NCI-H1417 (cell line): ENCODE measurements at regions not wholly inside any gene's neighbourhood (a gene's known extent, or its start where the extent isn't known, plus 50 kb on each side); places are given as distances from the start of the nearest gene placed in this dataset.
A peak's percentile ranks its signal among the peaks of the same experiment; 100 is the strongest.

ENCODE experiments used
- DNase-seq, 3 experiments: peaks; one replicate each; lab custom pipeline; 2025; lab: John Stamatoyannopoulos, UW

DNA sequence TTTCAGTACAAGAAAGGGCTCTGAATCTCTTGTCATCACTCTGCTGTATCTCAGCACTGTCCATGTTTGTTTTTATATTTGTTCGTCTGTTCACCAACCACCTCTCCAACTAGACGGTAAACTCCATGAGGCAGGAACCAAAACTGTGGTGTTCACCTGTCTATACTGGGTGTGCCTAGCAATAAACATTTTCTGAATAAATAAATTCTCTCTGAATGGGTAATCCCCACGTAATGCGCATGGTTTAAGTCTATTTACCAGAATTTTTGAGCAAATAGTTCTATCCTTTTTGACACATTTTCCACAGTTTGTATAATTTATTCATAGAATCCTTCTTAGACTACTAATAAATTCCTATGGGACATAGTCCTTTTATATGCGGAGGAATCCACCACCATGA is 400.6 kb upstream of the CFAP20DC start:
- DNase-seq: no peak

DNA sequence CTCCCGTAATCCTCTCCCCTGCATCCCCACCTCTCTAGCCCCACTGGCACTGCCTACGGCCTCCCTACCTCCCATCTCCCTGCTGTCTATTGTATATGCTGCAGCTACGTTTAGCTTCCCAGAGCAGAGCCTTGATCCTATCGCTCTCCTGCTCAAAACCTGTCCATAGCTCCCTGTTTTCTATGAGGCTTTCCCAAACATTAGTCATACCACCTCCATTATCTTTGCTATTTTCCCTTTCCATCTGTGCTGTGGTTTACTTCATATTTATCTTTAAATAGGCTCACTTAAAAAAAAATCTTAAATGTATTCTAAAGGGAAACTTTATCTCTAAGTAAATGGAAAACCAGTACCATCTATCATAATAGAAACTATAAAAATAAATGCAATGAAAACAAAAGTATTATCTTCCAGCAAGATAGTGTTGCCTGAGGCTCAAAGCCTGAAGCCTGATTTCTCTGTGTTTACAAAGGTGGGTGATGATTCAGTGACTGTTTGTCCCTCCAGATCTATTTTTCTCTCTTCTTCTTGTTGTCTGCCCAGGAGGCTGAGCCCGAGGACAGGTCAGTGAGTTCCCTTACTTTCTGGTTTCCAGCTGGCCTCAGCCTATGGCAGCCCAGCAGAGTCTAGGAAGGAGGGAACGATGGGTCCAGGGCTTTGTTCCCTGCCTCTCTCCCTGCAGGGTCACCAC is 397.1 kb upstream of the CFAP20DC start:
- peak in 1 of 3 experiments; percentile 3 for DNase-seq

DNA sequence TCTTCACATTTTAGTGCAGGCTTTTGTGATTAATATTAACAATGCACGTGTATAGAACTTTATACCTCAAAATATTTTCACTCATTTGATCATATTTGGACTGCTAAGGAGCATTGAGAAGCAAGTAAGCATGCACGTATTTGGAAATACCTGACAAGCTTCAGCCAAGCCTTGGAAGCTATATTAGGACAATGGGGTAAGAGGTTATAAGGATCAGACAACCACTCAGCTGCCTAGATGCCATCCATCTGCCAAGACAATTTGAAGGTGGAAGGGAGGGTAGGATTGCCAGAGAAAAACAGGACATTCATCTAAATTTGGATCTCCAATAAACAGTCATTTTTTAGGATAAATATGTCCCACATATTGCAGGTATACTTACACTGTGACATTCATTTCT is 394.9 kb upstream of the CFAP20DC start:
- DNase-seq: no peak

DNA sequence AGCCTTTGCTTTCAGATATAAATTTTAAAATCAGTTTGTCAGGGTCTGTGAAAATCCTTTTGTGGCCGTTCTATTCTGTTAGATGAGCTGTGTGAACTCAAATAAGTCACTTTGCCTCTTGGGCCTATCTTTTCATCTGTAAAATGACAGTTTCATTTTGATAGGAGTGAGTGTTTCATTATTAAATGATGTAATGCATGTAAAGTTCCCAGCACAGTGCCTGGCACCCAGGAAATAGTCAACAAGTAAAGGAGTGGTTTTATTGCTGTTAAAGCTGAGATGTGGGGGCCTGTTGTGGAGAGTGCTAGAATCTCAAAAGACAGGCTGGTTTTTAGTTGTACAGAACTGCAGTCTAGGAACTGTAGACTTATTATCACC is 394.5 kb upstream of the CFAP20DC start:
- no peak for DNase-seq

DNA sequence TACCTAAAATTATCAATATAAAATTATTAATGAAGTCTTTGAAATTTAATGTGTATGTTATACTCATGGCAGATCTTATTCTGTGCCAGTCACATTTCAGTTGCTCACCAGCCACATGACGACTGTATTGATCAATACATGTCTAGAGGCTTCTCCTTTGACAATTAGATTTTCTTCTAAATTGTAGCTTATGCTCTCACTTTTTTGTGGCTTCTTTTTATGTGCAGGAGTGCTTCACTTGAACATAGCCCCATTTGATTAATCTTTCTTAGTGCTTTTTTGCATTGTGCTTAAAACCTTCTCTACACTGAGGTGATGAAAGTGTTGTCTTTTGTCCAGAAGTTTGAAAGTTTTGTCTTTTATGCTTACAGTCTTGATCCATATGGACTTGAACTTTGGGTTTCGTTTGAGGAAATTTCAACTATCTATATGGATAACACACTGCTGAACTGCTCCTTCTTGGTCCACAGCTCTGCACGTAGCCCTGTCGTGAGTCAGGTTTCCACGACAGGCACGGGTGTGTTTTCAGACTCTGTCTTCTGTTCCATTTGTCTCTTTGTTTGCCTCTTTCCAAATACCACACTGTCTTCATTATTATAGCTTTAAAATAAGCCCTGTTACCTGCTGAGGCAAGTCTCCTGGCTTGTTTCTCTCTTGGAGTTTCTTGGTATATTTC is 393.9 kb upstream of the CFAP20DC start:
- DNase-seq: no peak

DNA sequence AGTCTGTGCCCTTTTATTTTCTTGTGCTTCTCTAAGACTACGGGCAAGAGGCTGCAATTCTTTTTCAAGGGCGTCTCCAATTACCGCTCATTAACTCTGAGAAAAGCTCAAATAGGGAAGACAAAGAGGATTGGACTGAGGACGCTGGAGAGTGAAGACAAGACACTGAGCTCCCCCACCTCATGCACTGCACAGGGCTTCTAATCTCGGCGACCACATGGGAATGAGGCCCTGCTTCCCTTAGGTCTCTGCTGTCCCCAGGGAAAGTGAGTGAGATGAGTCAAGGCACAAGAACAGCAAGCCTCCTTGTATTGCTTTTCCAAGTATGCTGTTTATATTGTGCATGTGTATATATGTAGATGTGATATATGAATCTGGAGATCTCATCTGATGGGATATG is 392.2 kb upstream of the CFAP20DC start:
- DNase-seq: peak in 2 of 3 experiments; percentile 4 to 9

DNA sequence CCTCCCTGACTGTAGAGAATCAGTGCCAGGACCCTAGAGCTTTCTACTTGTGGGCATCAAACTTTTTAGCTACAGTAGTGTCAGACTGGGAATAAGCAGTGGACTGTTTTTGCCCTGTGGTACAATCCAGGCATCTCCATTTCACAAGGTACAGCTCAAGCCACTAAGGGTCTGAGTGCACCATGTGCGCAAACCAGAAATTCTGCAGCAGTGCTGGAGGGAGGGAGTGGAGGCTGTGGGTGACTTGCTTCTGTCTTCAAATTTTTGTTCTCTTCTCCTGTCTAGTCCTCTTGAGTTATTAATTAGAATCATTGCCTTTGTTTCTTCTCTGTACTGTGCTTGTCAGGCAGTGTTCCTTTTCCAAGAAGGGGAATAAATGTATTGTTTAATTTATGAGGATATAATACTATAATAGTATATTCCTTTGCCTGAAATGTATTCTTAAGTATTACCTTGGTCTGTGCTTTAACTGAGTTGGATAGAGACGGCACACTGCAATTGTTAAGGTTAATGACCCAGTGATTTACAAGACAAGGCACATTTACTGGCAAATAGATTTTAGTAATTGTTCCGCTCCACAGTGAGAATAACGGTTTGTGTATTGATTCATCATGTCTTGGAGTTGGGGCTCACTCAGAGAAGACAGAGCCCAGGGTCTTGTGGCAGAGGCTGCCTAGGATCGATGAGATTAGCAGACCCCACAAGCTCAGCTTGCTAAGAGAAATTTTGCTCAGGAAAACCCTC is 390.6 kb upstream of the CFAP20DC start:
- peak in 2 of 3 experiments; percentile 5 to 50 for DNase-seq

DNA sequence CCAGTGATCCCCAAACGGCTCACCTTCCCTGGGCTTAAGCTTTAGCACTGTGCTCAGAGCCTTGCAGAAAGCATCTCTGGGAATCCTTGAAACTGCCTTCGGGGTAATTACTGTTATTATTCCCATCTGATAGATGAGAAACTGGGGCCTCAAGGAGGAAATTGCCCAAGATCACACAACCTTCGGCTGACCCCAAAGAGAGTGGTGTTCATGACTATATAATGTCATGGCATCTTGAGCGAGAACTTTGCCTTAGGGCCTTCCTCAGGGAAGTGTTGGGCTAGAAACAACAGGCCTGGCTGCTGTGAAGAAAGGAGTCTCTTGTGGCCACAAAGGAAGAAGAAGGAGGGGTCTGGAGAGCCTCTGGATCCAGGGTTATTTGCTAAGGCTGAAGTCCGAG is 388.7 kb upstream of the CFAP20DC start:
- DNase-seq: no peak

DNA sequence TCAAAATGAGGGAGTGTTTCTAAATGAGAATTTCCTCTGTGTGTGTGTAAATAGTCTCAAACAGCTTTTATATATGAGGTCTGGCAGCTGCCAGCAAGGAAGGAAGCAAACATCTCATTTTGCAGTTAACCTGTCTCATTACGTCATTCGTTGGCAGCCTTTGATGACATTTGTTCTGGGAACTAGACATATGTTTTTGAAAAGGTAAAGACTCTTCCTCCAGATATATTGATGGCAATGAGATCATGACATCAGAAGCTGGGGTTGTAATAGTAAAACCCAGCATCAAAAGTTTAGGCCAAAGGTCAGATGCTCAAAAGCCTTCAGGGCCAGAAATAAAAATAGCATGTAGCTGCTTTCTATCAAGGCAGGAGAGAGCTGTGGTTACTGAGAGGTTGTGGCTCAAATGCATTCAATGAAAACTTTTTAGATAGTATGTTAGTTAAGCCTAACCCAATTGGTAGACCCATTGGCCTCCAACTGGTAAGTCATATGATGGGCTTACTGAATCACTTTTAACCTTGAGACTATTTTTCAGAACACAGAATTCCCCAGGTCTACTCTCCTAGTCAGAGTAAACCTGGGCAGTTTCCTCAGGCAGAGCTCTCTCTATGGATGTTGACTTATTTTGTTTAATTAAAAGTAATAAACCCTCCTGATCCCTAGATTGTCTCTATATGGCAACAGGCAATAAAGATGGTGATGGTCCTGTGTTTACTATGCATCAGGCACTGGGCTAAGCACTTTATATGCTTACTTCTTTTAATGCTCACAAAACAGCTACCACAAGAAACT is 386.5 kb upstream of the CFAP20DC start:
- peak in 1 of 3 experiments; percentile 16 for DNase-seq

DNA sequence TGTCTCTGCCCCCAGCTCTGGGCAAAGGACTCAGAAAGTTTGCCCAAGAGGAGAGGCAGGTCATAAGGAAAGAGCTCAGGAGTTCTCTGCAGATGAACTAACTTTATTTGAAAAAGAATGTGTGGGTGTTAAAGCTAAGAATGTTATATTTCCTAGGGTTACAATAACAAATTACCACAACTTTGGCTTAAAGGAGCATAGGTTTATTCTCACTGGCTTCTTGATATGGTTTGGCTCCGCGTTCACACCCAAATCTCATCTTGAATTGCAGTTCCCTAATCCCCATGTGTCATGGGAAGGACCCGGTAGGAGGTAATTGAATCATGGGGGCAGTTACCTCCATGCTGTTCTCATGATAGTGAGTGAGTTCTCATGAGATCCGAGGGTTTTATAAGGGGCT is 383.7 kb upstream of the CFAP20DC start:
- no peak for DNase-seq

DNA sequence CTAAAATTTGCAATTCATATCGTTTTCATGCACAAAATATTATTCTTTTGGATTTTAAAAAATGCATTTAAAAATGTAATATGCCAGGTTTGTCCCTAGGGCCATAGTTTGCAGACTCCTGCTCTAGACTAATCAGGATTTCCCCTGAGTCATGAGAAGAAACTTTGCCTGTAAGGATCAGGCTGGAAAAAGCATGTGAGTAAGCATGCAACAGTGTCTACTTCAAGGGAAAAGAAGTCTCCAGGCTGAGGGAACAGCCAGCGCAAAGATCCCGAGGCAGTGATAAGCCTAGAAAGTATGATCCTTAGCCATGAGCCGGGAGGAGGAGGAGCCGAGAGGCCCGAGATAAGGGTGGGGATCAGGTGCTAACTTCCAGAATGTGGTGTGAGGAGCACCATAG is 382.8 kb upstream of the CFAP20DC start:
- no peak for DNase-seq

DNA sequence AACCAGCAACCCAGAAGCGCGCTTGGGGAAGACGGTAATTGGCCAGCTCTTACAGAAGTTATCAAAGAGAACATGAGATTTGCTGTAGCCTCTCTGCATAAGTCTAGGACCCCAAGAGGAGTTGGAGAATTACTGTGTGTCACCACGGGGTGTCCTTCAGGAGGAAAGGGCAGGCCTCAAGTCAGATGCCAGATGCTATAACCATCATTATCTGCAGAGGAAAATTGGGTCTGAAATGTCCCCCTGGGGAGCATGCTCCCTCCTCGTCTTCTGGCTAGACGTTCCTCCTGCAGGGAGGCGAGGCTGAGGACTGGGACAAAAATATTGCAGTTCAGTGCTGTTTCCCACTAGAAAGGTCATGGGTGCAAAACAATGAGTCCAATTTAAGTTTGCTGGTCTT is 380.5 kb upstream of the CFAP20DC start:
- no peak for DNase-seq

DNA sequence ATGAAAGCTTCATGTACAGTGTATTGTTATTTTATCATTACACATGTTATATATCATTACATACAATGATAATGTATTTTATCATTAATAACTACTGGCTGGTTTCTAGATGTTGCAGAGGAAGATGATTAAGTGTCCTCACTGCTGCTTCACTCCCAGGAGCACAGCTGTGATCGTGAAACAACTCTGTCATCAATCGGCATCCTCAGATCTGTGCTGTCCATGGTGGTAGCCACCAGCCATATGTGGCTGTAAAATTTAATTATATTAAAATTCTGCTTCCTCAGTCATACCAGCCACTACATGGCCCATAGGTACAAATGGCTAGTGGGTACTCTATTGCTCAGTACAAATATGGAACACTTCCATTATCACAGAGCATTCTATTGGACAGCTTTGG is 379.4 kb upstream of the CFAP20DC start:
- DNase-seq: no peak

DNA sequence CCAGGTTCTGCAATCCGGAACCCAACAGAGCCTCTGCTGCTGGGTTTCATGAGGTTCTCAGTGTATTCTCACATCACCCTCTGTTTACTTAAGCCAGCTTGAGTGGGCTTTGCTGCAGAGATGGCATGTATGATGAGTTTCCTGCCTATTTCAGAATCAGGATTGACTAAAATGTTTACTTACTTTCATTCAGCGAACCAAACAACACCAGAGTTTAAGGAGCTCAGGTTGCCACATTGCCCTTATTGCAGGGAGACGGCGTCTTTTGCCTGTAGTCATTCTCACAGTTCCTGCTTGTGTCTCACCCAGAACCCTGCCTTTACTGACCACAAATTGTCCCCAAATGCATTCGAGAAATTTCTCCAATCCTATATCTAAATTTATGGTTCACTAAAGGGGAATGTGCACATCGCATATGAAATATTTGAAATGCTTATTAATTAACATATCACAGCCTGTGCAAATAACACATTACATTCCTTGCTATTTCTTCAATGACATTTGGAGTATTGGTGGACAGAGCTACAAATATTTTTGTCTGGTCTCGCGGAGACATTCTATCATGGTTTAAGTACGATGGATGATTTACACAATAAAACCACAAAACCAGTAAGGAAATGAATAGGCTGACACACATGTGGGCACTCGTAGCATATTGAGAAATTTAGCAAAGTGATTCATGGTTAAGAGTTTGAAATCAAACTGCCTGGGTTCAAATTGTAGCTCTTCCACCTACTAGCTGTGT is 377.2 kb upstream of the CFAP20DC start:
- no peak for DNase-seq

DNA sequence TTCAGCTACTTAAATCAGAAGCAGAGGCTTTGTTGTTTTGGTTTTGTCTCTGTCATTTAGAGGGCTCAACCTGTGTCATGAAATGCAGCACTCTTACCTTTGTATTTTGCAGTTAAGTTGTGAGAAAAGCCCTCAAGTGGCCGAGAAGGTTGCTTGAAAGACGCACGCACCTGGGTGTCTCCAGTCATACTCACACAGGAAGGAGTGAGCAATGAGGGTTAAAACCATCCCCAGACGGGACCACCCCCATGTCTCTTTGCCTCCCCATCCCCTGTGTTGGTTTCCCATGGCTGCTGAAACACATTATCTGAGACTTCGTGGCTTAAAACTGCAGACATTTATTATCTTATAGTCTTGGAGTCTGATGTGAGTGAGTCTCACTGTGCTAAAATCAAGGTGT is 376.1 kb upstream of the CFAP20DC start:
- DNase-seq: no peak

DNA sequence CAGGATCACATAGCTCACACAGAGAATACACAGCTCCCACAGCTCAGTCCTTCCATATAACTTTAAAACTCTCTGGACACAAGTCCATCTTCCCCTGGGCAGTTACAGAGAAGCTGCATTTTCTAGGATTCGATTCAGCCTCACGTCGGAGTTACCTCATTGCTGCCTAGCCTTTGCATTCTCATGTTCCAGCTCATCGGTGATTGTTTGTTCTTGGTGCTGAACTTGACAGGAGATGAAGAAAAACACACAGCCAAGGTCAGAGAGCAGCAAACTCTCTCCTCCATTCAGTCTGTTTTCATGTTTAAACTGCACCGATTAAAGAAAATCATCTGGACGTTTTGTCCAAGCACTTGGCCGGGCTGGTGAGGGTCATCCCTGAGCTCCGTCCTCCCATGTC is 375.5 kb upstream of the CFAP20DC start:
- DNase-seq: no peak

DNA sequence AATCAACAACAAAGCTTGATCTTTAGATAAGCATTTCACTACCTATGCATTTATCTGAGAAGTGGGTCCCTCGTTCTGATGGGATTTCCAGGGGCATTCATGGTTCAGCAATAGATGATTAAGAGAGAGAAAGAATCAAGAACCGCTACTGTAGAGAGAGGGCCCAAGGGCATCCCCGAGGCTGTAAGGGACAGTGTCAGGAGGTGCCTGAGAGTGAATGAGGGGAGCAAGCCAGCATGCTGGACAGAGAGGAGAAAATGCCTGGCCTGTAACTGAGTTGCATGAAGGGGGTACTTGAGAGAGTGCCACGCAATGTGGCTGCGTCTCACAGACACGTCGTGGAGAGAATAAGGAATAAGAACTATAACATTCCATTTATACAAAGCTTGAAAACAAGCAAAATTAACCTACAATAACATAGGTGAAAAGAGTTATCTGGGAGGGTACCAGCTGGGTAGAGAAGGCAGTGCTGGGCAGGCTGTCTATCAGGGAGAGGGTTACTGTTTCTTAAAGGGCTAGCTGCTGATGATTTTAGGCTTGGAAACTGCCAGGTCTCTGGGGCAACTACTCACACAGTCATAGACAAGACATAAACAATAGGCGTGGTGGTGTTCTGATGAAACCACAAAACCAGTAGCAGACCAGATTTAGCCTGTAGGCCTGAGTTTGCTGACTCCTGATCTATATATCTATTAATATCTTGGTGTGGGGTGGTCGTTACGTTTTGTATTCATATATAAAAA is 374.6 kb upstream of the CFAP20DC start:
- no peak for DNase-seq

DNA sequence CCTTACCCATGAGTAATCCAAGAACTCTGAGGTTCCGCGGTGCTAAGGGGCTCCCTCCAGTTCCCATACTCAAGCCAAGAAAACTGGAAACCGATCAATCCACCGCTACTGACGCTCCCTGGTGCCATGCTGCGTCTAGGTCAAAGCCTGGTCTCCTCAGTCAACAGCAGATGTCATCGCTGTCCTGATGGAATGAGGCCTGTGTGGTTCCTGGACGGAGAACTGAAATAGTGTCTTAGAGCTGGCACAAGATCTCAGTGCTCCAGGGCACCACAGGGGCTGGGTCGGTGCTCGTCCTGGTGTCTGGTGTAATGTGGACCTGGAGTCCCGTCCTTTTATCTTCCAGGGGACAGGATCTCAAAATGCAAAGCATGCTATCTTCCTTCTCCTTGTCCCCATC is 373.9 kb upstream of the CFAP20DC start:
- no peak for DNase-seq

DNA sequence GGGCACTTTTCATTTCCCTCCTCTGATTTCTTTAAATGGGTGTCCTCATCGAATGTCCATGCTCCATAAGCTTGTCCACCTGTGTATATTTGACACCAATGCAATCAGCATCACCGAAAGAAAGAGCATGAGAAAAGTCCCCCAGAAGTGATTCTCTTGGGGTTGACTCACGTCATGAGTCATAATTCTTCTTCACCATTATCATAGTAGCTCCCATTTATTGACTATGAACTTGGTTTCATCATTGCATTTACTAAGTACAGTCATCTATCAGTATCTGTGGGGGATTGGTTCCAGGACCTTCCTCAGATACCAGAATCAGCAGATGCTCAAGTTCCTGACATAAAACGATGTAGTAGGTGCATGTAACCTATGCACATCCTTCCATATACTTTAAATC is 372.5 kb upstream of the CFAP20DC start:
- DNase-seq: no peak

DNA sequence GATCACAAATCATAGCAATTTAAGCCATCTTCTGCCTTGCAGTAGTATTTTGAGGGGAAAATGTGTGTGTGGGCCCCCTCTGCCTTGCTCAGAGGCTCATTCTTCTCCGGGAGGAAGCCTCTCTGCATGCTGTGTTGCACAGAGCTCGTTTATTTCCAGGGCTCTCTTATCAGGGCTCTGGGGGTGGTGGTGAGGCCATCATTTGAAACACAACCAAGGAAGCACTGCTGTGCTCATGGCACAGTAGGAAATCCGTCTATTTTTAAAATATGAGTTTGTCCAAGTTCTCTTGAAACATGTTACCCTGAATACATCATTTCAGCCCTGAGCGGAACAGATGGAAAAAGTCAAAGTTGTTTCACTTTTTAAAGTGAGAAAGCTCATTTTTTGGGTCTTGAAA is 369.0 kb upstream of the CFAP20DC start:
- DNase-seq: no peak

DNA sequence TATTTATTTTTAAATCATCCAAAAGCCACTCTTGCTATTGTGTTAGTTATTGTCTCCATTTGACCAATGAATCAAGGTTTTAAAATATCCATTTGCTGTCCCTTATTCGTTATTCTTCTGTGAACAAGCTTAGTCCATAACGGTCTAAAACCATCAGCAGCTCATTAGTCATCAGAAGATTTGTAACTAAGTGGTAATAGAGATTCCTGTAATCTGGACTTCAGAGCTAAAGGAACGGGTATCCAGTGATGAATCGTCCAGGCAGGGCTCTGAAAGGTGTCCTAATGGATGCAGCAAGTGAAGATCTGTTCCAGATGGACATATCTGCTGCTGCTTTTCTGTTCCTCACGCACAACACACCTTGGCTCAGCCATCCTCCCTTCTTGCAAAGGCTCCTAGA is 362.7 kb upstream of the CFAP20DC start:
- DNase-seq: no peak
